ENCODE measurements at regions not wholly inside any gene's neighbourhood (a gene's known extent, or its start where the extent isn't known, plus 50 kb on each side); places are given as distances from the start of the nearest gene placed in this dataset.

DNA sequence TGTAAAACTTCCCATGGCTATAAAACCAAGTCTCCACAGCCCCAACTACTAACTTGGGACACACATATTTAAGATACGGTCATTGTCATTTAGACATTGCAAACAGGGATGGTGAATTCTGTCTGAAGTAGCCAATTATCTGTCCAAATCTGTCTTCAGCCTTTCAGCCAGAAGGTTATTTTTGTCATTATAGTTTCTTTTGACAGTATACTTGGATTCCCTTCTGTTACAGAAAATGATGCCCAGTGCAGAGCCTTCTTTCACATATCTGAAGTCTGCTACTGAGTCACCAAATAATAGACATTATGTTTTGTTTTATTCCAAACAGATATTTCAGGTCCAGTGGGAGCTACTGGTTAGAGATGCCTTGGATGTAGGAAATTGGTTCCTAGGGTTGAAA, 452.4 kb upstream of the HTR2A start:
- no peaks in the 10 kb centered on the region for H3K27me3 ChIP-seq (ENCODE audit: control insufficient read depth in 2 of 2, insufficient read depth in 2 of 2, low read length in 2 of 2)
- H3K9me3 ChIP-seq (replicated peaks; ENCODE audit: control insufficient read depth, insufficient read depth, low read length) = peaks cover 2% of the 10 kb centered on the region
- no peaks in the 10 kb centered on the region for H3K4me1 ChIP-seq (ENCODE audit: control insufficient read depth, extremely low read depth, insufficient read depth, low read length)
- ChIA-PET CTCF (no interaction called here), POLR2A (no interaction called here)
- TF ChIP-seq, protein P1, sequence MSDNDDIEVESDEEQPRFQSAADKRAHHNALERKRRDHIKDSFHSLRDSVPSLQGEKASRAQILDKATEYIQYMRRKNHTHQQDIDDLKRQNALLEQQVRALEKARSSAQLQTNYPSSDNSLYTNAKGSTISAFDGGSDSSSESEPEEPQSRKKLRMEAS (IDR thresholded peaks at IDR 0.05; ENCODE audit: insufficient read depth, insufficient read length) = no peak
- TF ChIP-seq CTCF (IDR thresholded peaks at IDR 0.05; ENCODE audit: extremely low read depth in 1 of 2, insufficient read depth in 1 of 2, low read depth in 1 of 2, low read length in 2 of 2) (no peak), MYC (IDR thresholded peaks at IDR 0.05; ENCODE audit: low read depth, low read length) (no peak), GATA2 (IDR thresholded peaks at IDR 0.05; ENCODE audit: insufficient read depth, insufficient read length, low read depth, low read length) (no peak), FOS (IDR thresholded peaks at IDR 0.05; ENCODE audit: borderline replicate concordance, insufficient read depth, low read length) (no peak), POLR2A (IDR thresholded peaks at IDR 0.05; ENCODE audit: low read depth, low read length) (no peak), EZH2 (IDR thresholded peaks at IDR 0.05; ENCODE audit: borderline replicate concordance, low read depth, low read length, severe bottlenecking) (no peak), JUN (IDR thresholded peaks at IDR 0.05; ENCODE audit: borderline replicate concordance, insufficient read depth, insufficient read length, low read depth) (no peak), POLR2AphosphoS5 (IDR thresholded peaks at IDR 0.05; ENCODE audit: insufficient read depth, low read depth, low read length) (no peak)
- no peak overlapping the region for H3K9ac ChIP-seq (replicated peaks; ENCODE audit: extremely low read depth, insufficient read depth, low read length)
- H3K4me3 ChIP-seq (replicated peaks in 1 of 3; ENCODE audit: insufficient read depth in 1 of 3, low read depth in 1 of 3, low read length in 3 of 3) = no peak overlapping the region
- intact Hi-C loops (cut with micrococcal nuclease) = no loop called here
- no peak overlapping the region for H2AFZ ChIP-seq (ENCODE audit: low read depth, low read length)
- no peak for DNase-seq (ENCODE audit: low read depth, low spot score)
- FAIRE-seq = no peak
- H3K36me3 ChIP-seq (ENCODE audit: control insufficient read depth in 2 of 2, extremely low read depth in 1 of 2, insufficient read depth in 2 of 2, low read length in 2 of 2) = no peaks in the 10 kb centered on the region
- H3K27ac ChIP-seq (ENCODE audit: insufficient read depth, low read depth, low read length) = no peak overlapping the region
- no peaks in the 10 kb centered on the region for H3K9me1 ChIP-seq (replicated peaks; ENCODE audit: control insufficient read depth, extremely low read depth, insufficient read depth, low read length)
- H3K4me2 ChIP-seq (ENCODE audit: insufficient read depth, low read length) = no peak overlapping the region
- no peaks in the 10 kb centered on the region for H3K79me2 ChIP-seq (ENCODE audit: control insufficient read depth, insufficient read depth, low read length)
- no TSS peak for BruUV-seq (replicated peaks)
- H4K20me1 ChIP-seq (replicated peaks; ENCODE audit: control insufficient read depth, extremely low read depth, insufficient read depth, low read length) = no peaks in the 10 kb centered on the region
- dilution Hi-C loops (cut with MboI; ENCODE audit: extremely low pct_ligation_motif_present, low sequenced_read_pairs) = no loop called here
